Peyer's patch (tissue), 4 donors: ENCODE measurements at regions not wholly inside any gene's neighbourhood (a gene's known extent, or its start where the extent isn't known, plus 50 kb on each side); places are given as distances from the start of the nearest gene placed in this dataset.

Experiments used
- DNase-seq, 3 donors: peaks; one replicate each; pipeline ENCODE4 v3.0.0-alpha.2; 2017 to 2019
- H3K27ac ChIP-seq, 4 donors: fragments of 200-600 bp; sonication (generic); one replicate each; pipeline ENCODE4 v1.5.1; 2016 to 2019
- H3K27me3 ChIP-seq, 2 donors: fragments of 200-600 bp; sonication (generic); one replicate each; pipeline ENCODE4 v1.5.1; 2019
- H3K36me3 ChIP-seq, 3 donors: fragments of 200-600 bp; sonication (generic); one replicate each; pipeline ENCODE4 v1.5.1; 2016 to 2019
- H3K4me1 ChIP-seq, 4 donors: fragments of 200-600 bp; sonication (generic); one replicate each; pipeline ENCODE4 v1.5.1; 2016 to 2019
- H3K4me3 ChIP-seq, 4 donors: fragments of 200-600 bp; sonication (generic); 1 replicate in 3 of 4; 2 replicates in 1 of 4; pipeline ENCODE4 v1.5.1; 2016 to 2019; ENCODE audit warnings: mild to moderate bottlenecking in 1 of 4
- H3K9me3 ChIP-seq, 4 donors: fragments of 200-600 bp; sonication (generic); one replicate each; pipeline ENCODE4 v1.5.1; 2016 to 2019; ENCODE audit warnings: mild to moderate bottlenecking in 1 of 4
- POLR2A ChIP-seq, 2 donors: fragments of 450-650 bp; IDR thresholded peaks; one replicate each; pipeline ENCODE4 v1.5.1; 2017; ENCODE audit warnings: antibody characterized with exemption in 2 of 2, mild to moderate bottlenecking in 2 of 2, moderate library complexity in 2 of 2
- TF ChIP-seq, protein P1 (sequence below), 6 experiments: fragments of 450-650 bp in 4 of 6; fragments of 200-600 bp in 2 of 6; sonication (generic) in 1 of 6; IDR thresholded peaks; one replicate each; pipeline ENCODE4 v1.5.1; 2017 to 2019; ENCODE audit warnings: antibody characterized with exemption in 6 of 6, mild to moderate bottlenecking in 3 of 6, moderate library complexity in 1 of 6

DNA sequence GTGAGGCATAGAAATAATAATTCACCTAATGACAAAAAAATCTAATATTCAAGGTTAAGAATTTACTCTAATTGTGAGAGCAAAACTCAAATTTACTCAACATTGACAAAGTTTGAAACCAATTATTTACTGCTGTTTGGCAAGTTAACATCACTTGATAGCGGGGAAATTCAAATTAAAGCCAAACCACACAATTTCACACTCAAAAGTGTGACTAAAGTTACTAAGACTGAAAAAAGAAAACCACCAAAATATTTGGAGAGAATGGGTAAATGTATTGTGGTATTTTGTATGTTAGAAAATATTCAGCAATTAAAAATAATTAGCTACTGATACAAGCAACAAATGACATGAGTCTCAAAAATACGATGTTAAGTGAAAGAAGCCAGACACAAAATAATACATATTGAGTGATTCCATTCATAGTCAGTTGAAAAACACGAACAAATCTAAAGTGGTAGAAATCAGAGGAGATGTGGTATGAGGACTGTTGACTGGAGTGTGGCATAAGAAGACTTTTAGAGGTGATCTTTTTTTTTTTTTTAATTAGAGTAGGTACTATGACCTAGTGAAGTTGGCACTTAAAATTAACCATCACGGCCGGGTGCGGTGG, 541.4 kb upstream of the ATXN8OS start:
- H3K36me3 ChIP-seq: no peaks in the 10 kb centered on the region
- H3K27ac ChIP-seq: no peak overlapping the region
- no peak for DNase-seq
- TF ChIP-seq POLR2A (IDR thresholded peaks at IDR 0.05): no peak
- TF ChIP-seq, protein P1, sequence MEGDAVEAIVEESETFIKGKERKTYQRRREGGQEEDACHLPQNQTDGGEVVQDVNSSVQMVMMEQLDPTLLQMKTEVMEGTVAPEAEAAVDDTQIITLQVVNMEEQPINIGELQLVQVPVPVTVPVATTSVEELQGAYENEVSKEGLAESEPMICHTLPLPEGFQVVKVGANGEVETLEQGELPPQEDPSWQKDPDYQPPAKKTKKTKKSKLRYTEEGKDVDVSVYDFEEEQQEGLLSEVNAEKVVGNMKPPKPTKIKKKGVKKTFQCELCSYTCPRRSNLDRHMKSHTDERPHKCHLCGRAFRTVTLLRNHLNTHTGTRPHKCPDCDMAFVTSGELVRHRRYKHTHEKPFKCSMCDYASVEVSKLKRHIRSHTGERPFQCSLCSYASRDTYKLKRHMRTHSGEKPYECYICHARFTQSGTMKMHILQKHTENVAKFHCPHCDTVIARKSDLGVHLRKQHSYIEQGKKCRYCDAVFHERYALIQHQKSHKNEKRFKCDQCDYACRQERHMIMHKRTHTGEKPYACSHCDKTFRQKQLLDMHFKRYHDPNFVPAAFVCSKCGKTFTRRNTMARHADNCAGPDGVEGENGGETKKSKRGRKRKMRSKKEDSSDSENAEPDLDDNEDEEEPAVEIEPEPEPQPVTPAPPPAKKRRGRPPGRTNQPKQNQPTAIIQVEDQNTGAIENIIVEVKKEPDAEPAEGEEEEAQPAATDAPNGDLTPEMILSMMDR (IDR thresholded peaks at IDR 0.05): no peak
- no peak overlapping the region for H3K4me3 ChIP-seq
- H3K9me3 ChIP-seq: no peaks in the 10 kb centered on the region
- H3K27me3 ChIP-seq: no peaks in the 10 kb centered on the region
- H3K4me1 ChIP-seq: no peaks in the 10 kb centered on the region

DNA sequence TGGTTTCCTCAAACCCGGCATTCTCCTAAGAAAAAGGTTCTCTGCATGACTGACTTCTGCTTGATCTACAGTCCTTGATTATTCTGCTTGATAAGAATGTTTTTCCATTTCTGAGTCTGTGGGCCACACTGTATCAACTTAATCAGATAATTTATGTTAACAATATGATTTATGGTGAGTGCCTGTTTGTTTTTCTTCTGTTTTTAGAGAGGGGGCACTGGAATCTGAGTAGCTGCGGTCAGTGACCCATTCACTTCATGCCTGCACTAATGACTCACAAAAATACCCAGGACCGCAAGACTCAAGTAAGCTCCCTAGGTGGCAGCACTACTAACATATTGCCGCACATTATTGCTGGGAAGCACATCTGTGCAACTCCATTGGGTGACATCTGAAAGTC, 542.3 kb upstream of the ATXN8OS start:
- TF ChIP-seq POLR2A (IDR thresholded peaks at IDR 0.05): no peak
- TF ChIP-seq, protein P1 (IDR thresholded peaks at IDR 0.05): peak in 3 of 6 experiments; percentile 32 to 37 (median 36)
- H3K9me3 ChIP-seq: no peaks in the 10 kb centered on the region
- H3K27ac ChIP-seq: no peak overlapping the region
- H3K27me3 ChIP-seq: no peaks in the 10 kb centered on the region
- H3K36me3 ChIP-seq: no peaks in the 10 kb centered on the region
- H3K4me1 ChIP-seq: no peaks in the 10 kb centered on the region
- no peak overlapping the region for H3K4me3 ChIP-seq
- DNase-seq: no peak

- no peak for TF ChIP-seq POLR2A (IDR thresholded peaks at IDR 0.05)
- TF ChIP-seq, protein P1 (IDR thresholded peaks at IDR 0.05): no peak
- no peak overlapping the region for H3K4me3 ChIP-seq
- H3K27me3 ChIP-seq: no peaks in the 10 kb centered on the region
- H3K4me1 ChIP-seq: no peaks in the 10 kb centered on the region
- H3K27ac ChIP-seq: no peak overlapping the region
- H3K36me3 ChIP-seq: no peaks in the 10 kb centered on the region
- H3K9me3 ChIP-seq: no peaks in the 10 kb centered on the region
- DNase-seq: no peak
Measured at GRCh38 chr13:69556540-69557196, 551.0 kb upstream of the ATXN8OS start.

DNA sequence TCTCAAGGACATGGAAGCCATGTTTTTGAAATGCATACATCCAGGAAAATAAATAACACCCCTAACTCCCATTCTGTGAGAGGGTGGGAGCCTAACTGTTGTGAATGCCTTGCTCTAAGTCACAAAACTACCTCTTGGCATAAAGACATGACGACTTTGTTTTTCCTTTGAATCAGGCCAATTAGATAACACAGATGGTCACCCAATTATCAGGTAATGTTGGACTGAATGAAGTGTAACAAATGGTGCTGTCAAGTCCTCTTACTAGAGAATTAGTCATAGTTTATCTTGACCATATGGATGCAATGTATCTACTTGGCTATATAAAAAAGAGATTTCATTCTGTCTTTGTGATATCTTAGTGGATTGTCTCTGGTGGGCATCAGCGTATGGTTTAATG, 553.6 kb upstream of the ATXN8OS start:
- no peak overlapping the region for H3K27ac ChIP-seq

DNA sequence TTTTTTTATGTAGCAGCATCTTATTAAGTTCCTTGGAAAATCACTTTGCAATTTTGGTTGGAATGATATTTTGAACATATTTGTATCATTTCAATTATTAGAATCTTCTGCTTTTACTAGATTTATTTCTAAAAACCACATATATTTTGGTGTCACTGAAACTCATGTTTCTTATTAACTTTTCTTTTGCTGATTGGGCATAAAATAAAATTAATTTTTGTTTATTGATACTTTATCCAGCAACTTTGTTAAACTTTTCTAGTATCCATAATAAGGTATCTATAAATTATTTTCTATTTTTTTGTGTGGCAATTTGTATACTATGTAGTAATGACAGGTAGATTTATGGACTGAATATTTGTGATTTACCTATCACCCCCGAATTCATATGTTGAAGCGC, 556.4 kb upstream of the ATXN8OS start:
- Histone ChIP-seq H3K27me3 (no peaks in the 10 kb centered on the region), H3K4me1 (no peaks in the 10 kb centered on the region), H3K36me3 (no peaks in the 10 kb centered on the region), H3K9me3 (no peaks in the 10 kb centered on the region), H3K4me3 (no peak overlapping the region), H3K27ac (no peak overlapping the region)
- DNase-seq: no peak
- TF ChIP-seq, protein P1 (IDR thresholded peaks at IDR 0.05): no peak
- TF ChIP-seq POLR2A (IDR thresholded peaks at IDR 0.05): no peak

More for the DNA sequence above, 553.6 kb upstream of the ATXN8OS start:
- H3K4me1 ChIP-seq: no peaks in the 10 kb centered on the region
- TF ChIP-seq POLR2A (IDR thresholded peaks at IDR 0.05): no peak
- TF ChIP-seq, protein P1 (IDR thresholded peaks at IDR 0.05): no peak
- no peak overlapping the region for H3K4me3 ChIP-seq
- no peak for DNase-seq
- no peaks in the 10 kb centered on the region for H3K9me3 ChIP-seq
- no peaks in the 10 kb centered on the region for H3K36me3 ChIP-seq
- no peaks in the 10 kb centered on the region for H3K27me3 ChIP-seq
